Calu3 (cell line): ENCODE measurements at regions not wholly inside any gene's neighbourhood (a gene's known extent, or its start where the extent isn't known, plus 50 kb on each side); places are given as distances from the start of the nearest gene placed in this dataset.

ENCODE experiments used
- BruUV-seq: library from RNA; stranded (reverse); fragments of 400-500 nt; replicated peaks from 2 replicates; lab custom pipeline; 2021; lab: Mats Ljungman, UMichigan
- CTCF ChIA-PET: fragments of 300-600 bp; sonication (Branson Sonifier 250); formaldehyde crosslinking; loops from one replicate; lab custom pipeline; 2022; ENCODE audit warnings: antibody characterized with exemption; lab: Charles Lee
- DNase-seq: peaks from one replicate; pipeline ENCODE4 v3.0.0; 2022
- H3K27ac Mint-ChIP-seq: one replicate; pipeline ENCODE4 v1.8.0; 2022; ENCODE audit warnings: mixed read lengths; ENCODE audit not compliant: unreplicated experiment
- H3K27me3 Mint-ChIP-seq: one replicate; pipeline ENCODE4 v1.8.0; 2022; ENCODE audit warnings: mixed read lengths; ENCODE audit not compliant: unreplicated experiment
- H3K36me3 Mint-ChIP-seq: one replicate; pipeline ENCODE4 v1.8.0; 2022; ENCODE audit warnings: mild to moderate bottlenecking, moderate library complexity, mixed read lengths; ENCODE audit not compliant: insufficient read depth, unreplicated experiment
- H3K4me1 Mint-ChIP-seq: one replicate; pipeline ENCODE4 v1.8.0; 2022; ENCODE audit warnings: mild to moderate bottlenecking, low read depth, mixed read lengths; ENCODE audit not compliant: unreplicated experiment
- H3K4me3 Mint-ChIP-seq: one replicate; pipeline ENCODE4 v1.8.0; 2022; ENCODE audit warnings: mild to moderate bottlenecking, low read depth, moderate library complexity, mixed read lengths; ENCODE audit not compliant: unreplicated experiment
- H3K9me3 Mint-ChIP-seq: one replicate; pipeline ENCODE4 v1.8.0; 2022; ENCODE audit warnings: low read depth, mixed read lengths; ENCODE audit not compliant: unreplicated experiment
- intact Hi-C: fragments of 100-400 bp; cut with micrococcal nuclease; formaldehyde crosslinking; loops from one replicate; pipeline ENCODE4 v1.10.0; 2022; ENCODE audit not compliant: unreplicated experiment
- TF ChIP-seq, protein P1 (sequence below): fragments of 200-600 bp; IDR thresholded peaks from one replicate; pipeline ENCODE4 v1.8.0; 2022; ENCODE audit warnings: antibody characterized with exemption; ENCODE audit not compliant: unreplicated experiment

DNA sequence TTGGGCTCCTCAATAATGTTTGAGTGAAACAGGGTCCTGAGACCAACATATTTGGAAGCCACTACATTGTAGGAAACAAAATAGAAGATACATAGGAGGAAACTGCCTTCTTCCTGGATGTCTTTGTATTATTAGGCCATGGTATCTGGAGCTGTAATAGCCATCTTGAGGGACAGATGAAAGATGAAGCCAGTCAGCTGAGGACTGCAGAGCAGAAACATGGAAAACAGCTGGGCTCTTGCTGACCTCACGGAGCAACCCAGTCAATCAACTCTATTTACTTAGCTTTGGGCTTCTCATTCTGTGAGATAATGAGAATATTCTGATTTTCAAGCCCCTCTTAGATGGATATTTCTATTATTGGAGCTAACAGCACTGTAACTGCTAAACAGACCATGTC is 962.4 kb downstream of the BCL11B start:
- no TSS peak for BruUV-seq
- Mint-ChIP-seq H3K4me3 (no peak overlapping the region), H3K36me3 (no peaks in the 10 kb centered on the region), H3K27ac (no peak overlapping the region), H3K9me3 (peaks cover 9% of the 10 kb centered on the region), H3K27me3 (no peaks in the 10 kb centered on the region), H3K4me1 (no peaks in the 10 kb centered on the region)
- TF ChIP-seq, protein P1, sequence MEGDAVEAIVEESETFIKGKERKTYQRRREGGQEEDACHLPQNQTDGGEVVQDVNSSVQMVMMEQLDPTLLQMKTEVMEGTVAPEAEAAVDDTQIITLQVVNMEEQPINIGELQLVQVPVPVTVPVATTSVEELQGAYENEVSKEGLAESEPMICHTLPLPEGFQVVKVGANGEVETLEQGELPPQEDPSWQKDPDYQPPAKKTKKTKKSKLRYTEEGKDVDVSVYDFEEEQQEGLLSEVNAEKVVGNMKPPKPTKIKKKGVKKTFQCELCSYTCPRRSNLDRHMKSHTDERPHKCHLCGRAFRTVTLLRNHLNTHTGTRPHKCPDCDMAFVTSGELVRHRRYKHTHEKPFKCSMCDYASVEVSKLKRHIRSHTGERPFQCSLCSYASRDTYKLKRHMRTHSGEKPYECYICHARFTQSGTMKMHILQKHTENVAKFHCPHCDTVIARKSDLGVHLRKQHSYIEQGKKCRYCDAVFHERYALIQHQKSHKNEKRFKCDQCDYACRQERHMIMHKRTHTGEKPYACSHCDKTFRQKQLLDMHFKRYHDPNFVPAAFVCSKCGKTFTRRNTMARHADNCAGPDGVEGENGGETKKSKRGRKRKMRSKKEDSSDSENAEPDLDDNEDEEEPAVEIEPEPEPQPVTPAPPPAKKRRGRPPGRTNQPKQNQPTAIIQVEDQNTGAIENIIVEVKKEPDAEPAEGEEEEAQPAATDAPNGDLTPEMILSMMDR, result no peak
- CTCF ChIA-PET, result no interaction called here
- no peak for DNase-seq
- intact Hi-C loops, result no loop called here

DNA sequence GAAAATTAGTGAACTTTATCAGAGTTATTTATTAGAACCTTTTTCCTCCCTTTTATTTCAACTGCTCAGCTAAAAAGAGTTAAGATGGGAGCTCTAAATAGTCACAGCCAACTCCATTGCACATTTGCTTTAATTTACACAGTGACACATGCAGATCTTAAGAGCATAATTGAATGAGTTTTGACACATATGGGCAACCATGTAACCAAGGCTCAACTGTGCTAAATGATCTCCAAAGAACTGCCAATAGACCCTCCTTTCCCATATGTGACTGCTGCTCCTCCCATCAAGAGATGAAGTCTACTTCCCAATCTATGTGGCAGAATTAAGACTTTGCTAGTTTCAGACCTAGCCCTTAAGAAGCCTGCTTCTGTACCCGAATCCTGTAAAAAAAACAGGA is 960.0 kb downstream of the BCL11B start:
- no peaks in the 10 kb centered on the region for H3K36me3 Mint-ChIP-seq
- H3K4me1 Mint-ChIP-seq, result no peaks in the 10 kb centered on the region
- intact Hi-C loops, result no loop called here
- TF ChIP-seq, protein P1, result no peak
- DNase-seq, result no peak
- no peak overlapping the region for H3K27ac Mint-ChIP-seq
- H3K4me3 Mint-ChIP-seq, result no peak overlapping the region
- no peaks in the 10 kb centered on the region for H3K27me3 Mint-ChIP-seq
- BruUV-seq, result no TSS peak
- H3K9me3 Mint-ChIP-seq, result peaks cover 6% of the 10 kb centered on the region
- CTCF ChIA-PET, result no interaction called here

DNA sequence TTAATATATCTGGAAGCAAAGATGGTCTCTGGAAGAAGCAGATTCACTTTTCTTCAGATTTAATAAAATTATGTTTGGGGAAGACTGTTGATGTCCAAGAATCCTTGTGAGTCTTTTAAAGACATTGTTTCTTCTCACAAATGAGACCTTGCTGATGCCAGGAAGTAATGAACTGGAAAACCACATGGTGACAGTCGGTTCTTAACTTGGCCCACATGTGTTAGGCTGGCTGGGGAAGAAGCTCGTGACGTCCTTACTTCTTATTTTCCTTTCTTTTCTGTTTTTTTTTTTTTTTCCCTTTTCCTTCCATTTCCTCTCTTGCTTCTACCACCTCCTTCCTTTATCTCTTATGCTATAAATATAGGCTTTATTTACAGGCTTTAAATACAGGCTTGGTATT is 950.2 kb downstream of the BCL11B start:
- H3K9me3 Mint-ChIP-seq, result peaks cover 8% of the 10 kb centered on the region
- no peak overlapping the region for H3K27ac Mint-ChIP-seq
- BruUV-seq, result no TSS peak
- peaks cover 6% of the 10 kb centered on the region for H3K4me1 Mint-ChIP-seq
- intact Hi-C loops, result no loop called here
- H3K36me3 Mint-ChIP-seq, result no peaks in the 10 kb centered on the region
- CTCF ChIA-PET, result no interaction called here
- no peaks in the 10 kb centered on the region for H3K27me3 Mint-ChIP-seq
- no peak overlapping the region for H3K4me3 Mint-ChIP-seq
- TF ChIP-seq, protein P1, result no peak
- no peak for DNase-seq

DNA sequence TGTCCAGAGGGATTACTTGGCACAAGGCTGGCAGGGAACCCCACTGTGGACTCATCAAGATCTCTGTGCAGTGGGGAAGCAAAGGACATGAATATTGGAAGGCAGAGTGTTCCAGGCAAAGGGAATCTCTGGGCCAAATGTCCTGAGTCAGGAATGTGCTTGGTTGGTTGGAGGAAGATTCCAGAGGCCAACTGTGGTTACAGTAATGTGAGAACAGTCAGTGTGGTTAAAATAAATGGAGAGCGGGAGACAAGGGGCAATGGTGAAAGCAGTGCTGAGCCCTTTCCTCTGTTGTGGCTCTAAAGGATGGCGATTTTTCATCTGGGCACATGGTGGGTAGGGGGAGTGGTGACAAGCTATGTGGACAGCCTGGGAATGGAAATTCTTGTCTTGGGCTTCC is 948.2 kb downstream of the BCL11B start:
- Mint-ChIP-seq H3K4me3 (no peak overlapping the region), H3K27me3 (no peaks in the 10 kb centered on the region), H3K27ac (no peak overlapping the region), H3K4me1 (peaks cover 6% of the 10 kb centered on the region), H3K36me3 (no peaks in the 10 kb centered on the region), H3K9me3 (peaks cover 7% of the 10 kb centered on the region)
- no peak for DNase-seq
- TF ChIP-seq, protein P1, result no peak
- no TSS peak for BruUV-seq
- intact Hi-C loops, result no loop called here
- CTCF ChIA-PET, result no interaction called here
